Spleen (tissue), 11 donors: ENCODE measurements at regions not wholly inside any gene's neighbourhood (a gene's known extent, or its start where the extent isn't known, plus 50 kb on each side); places are given as distances from the start of the nearest gene placed in this dataset.
A peak's percentile ranks its signal among the peaks of the same experiment; 100 is the strongest.

ENCODE experiments used
- DNase-seq: peaks from one replicate; pipeline ENCODE4 v3.0.0-alpha.2; 2020
- H3K27ac ChIP-seq, 8 donors: fragments of 200-600 bp; sonication (generic) in 7 of 8; 1 replicate in 4 of 8; 2 replicates in 4 of 8; pipeline versions ENCODE4 v1.5.0 to v1.8.0; 2016 to 2021; ENCODE audit warnings: inconsistent platforms in 4 of 8, mild to moderate bottlenecking in 4 of 8, moderate library complexity in 1 of 8
- H3K27me3 ChIP-seq, 7 donors: fragments of 200-600 bp; sonication (generic) in 6 of 7; replicated peaks in 1 of 7; 1 replicate in 4 of 7; 2 replicates in 3 of 7; pipeline versions ENCODE4 v1.5.0 to v1.8.0; 2016 to 2021; ENCODE audit warnings: inconsistent platforms in 3 of 7, mild to moderate bottlenecking in 1 of 7
- H3K36me3 ChIP-seq, 6 donors: fragments of 200-600 bp; sonication (generic) in 5 of 6; 1 replicate in 4 of 6; 2 replicates in 2 of 6; pipeline versions ENCODE4 v1.5.0 to v1.8.0; 2016 to 2021; ENCODE audit warnings: inconsistent platforms in 2 of 6
- H3K4me1 ChIP-seq, 6 donors: fragments of 200-600 bp; sonication (generic) in 5 of 6; 1 replicate in 3 of 6; 2 replicates in 3 of 6; pipeline versions ENCODE4 v1.5.0 to v1.8.0; 2016 to 2021; ENCODE audit warnings: inconsistent platforms in 3 of 6
- H3K4me3 ChIP-seq, 8 donors: fragments of 200-600 bp; sonication (generic) in 7 of 8; 1 replicate in 4 of 8; 2 replicates in 4 of 8; pipeline versions ENCODE4 v1.5.0 to v1.8.0; 2016 to 2021; ENCODE audit warnings: inconsistent platforms in 4 of 8, mild to moderate bottlenecking in 4 of 8, moderate library complexity in 2 of 8
- H3K9me3 ChIP-seq, 8 donors: fragments of 200-600 bp; sonication (generic) in 7 of 8; 1 replicate in 4 of 8; 2 replicates in 4 of 8; pipeline versions ENCODE4 v1.5.0 to v1.8.0; 2016 to 2021; ENCODE audit warnings: inconsistent platforms in 4 of 8
- POLR2A ChIP-seq, 3 donors: fragments of 450-650 bp; IDR thresholded peaks; one replicate each; pipeline ENCODE4 v1.5.1; 2017; ENCODE audit warnings: antibody characterized with exemption in 3 of 3, mild to moderate bottlenecking in 1 of 3
- POLR2AphosphoS5 ChIP-seq, 3 donors: sonication (generic); formaldehyde crosslinking; IDR thresholded peaks; one replicate each; pipeline ENCODE4 v1.5.1; 2017; ENCODE audit warnings: antibody characterized with exemption in 3 of 3
- WGBS, 5 donors: extraction: QIAGEN DNeasy Blood & Tissue Kit in 3 of 5; methylation state at CpG; one replicate each; pipeline versions ENCODE4 v1.1.5 to v1.1.7; 2013 to 2018; 5-methylcytosine and 5-hydroxymethylcytosine counted together
- intact Hi-C: fragments of 100-400 bp; cut with DNase I; formaldehyde crosslinking; loops from one replicate; pipeline ENCODE4 v1.15.0; 2023; ENCODE audit warnings: low total_unique reads
- TF ChIP-seq, protein P1 (sequence below), 11 experiments: fragments of 200-600 bp in 7 of 11; fragments of 450-650 bp in 4 of 11; sonication (generic) in 4 of 11; IDR thresholded peaks in 8 of 11; conservative IDR thresholded peaks in 3 of 11; 1 replicate in 7 of 11; 2 replicates in 4 of 11; pipeline versions ENCODE4 v1.4.0 to v1.8.0; 2016 to 2021; ENCODE audit warnings: antibody characterized with exemption in 11 of 11, inconsistent platforms in 4 of 11, mild to moderate bottlenecking in 1 of 11
- donor health status: healthy with polysubstance abuse.
- donor health status: DM: no; HTN: no; CAD: no; lungs with moderate emphysema.
- donor health status: DM: no; HTN: no; CAD: no.
- donor health status: Bipolar disorder and iron deficiency.
- donor health status: healthy.
- donor health status: DM: no; HTN: no; CAD: no.
- donor health status: DM: yes; HTN: yes; CAD: no.

DNA sequence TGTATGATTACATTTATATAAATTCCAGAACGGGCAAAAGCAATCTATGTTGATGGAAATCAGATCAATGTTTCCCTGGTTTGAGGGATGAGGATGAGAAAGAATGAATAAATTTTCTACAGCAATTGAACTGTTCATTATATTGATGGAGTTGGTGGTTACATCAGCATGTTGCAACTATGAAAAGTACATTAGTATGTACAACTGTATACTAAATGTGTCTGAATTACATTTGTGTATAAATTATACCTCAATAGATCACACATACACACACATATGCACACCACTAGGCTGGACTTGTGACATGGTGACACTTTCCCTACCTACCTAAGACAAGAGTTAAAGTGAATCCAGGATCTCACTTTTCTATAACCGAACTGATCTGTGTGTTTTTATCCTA, 608.0 kb downstream of the CDH11 start:
- no peaks in the 10 kb centered on the region for H3K4me1 ChIP-seq
- intact Hi-C loops, result no loop called here
- 65 to 84% (median 75%) methylated on average over 2 of the region's 2 CpGs for WGBS, 5 donors
- no peak for DNase-seq
- no peaks in the 10 kb centered on the region for H3K27me3 ChIP-seq
- no peak overlapping the region for H3K27ac ChIP-seq
- no peak overlapping the region for H3K4me3 ChIP-seq
- H3K36me3 ChIP-seq, result no peaks in the 10 kb centered on the region
- TF ChIP-seq, protein P1, sequence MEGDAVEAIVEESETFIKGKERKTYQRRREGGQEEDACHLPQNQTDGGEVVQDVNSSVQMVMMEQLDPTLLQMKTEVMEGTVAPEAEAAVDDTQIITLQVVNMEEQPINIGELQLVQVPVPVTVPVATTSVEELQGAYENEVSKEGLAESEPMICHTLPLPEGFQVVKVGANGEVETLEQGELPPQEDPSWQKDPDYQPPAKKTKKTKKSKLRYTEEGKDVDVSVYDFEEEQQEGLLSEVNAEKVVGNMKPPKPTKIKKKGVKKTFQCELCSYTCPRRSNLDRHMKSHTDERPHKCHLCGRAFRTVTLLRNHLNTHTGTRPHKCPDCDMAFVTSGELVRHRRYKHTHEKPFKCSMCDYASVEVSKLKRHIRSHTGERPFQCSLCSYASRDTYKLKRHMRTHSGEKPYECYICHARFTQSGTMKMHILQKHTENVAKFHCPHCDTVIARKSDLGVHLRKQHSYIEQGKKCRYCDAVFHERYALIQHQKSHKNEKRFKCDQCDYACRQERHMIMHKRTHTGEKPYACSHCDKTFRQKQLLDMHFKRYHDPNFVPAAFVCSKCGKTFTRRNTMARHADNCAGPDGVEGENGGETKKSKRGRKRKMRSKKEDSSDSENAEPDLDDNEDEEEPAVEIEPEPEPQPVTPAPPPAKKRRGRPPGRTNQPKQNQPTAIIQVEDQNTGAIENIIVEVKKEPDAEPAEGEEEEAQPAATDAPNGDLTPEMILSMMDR (IDR thresholded peaks at IDR 0.05 in 8 of 11, conservative IDR thresholded peaks at IDR 0.05 in 3 of 11), result no peak
- no peak for TF ChIP-seq POLR2AphosphoS5 (IDR thresholded peaks at IDR 0.05)
- H3K9me3 ChIP-seq, result peaks cover 0 to 12% (median 8%) of the 10 kb centered on the region in 8 donors

DNA sequence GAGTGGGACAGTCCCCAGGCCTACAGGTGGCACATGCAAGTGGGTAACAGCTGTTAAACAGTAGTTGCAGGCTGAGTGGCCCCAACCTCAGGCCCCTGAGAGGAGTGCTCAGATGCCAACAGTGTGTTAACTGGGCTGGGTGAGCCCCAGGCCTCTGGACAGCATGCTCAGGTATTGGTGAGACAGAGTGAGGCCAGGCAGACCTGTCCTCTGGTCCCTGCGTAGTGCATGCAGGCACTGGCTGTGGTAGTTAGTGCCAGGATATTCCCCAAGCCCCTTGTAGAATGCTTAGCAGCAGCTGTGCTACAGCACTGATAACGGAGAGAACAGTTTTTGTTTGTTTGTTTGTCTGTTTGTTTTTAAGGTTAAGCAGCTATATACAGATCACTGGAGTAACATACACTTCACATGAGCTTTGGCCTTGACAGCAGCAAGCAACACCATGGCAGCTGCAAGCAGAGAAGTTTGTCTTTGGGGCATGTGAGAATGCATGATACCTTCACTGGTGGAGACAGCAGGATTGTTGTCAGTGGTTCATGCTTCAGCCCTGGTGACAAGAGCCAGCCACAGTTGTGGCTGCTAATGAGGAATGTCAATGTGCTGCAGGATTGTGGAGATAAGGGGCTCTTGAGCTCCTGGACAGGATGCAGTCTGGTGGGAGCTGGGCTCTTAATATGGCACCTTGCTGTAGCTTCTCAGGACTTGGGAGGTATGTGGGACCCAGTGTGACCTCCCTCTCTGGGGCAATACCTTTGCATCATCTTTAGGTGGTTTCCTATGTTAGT, 614.4 kb downstream of the CDH11 start:
- Histone ChIP-seq H3K9me3 (peaks cover 0 to 34% (median 25%) of the 10 kb centered on the region in 8 donors), H3K27ac (no peak overlapping the region), H3K36me3 (no peaks in the 10 kb centered on the region), H3K4me3 (no peak overlapping the region), H3K4me1 (no peaks in the 10 kb centered on the region), H3K27me3 (no peaks in the 10 kb centered on the region)
- intact Hi-C loops, result no loop called here
- DNase-seq, result peak; percentile 58
- TF ChIP-seq, protein P1 (IDR thresholded peaks at IDR 0.05 in 8 of 11, conservative IDR thresholded peaks at IDR 0.05 in 3 of 11), result no peak
- TF ChIP-seq POLR2A (IDR thresholded peaks at IDR 0.05), result no peak
- no peak for TF ChIP-seq POLR2AphosphoS5 (IDR thresholded peaks at IDR 0.05)
- WGBS, 5 donors, result 71 to 95% (median 83%) methylated on average over 2 of the region's 2 CpGs

DNA sequence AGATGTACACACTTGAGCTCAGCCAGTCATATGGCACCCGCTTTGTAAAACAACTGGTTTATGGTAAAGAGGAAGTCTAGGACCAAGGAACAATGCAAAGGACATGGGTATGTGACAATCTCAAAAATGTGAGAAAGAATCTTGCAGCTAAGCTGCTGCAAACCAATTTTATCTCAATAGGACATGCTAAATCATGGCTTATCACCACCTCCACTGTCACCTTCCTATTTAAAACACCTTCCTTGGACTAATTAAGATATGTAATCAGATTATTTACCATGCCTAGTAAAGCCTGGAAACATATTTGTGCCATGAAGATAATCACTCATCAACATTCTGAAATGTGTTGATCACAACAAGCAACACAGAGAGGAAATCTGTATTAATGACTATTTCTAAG, 622.7 kb downstream of the CDH11 start:
- Histone ChIP-seq H3K4me3 (no peak overlapping the region), H3K36me3 (no peaks in the 10 kb centered on the region), H3K4me1 (no peaks in the 10 kb centered on the region), H3K27ac (no peak overlapping the region), H3K27me3 (no peaks in the 10 kb centered on the region), H3K9me3 (peaks cover 0 to 4% (median 0%) of the 10 kb centered on the region in 8 donors)
- no peak for DNase-seq
- TF ChIP-seq POLR2A (IDR thresholded peaks at IDR 0.05) (no peak), POLR2AphosphoS5 (IDR thresholded peaks at IDR 0.05) (no peak)
- TF ChIP-seq, protein P1 (IDR thresholded peaks at IDR 0.05 in 8 of 11, conservative IDR thresholded peaks at IDR 0.05 in 3 of 11), result no peak
- WGBS, 5 donors, result 86 to 97% (median 89%) methylated on average over 1 of the region's 1 CpG
- intact Hi-C loops, result no loop called here

DNA sequence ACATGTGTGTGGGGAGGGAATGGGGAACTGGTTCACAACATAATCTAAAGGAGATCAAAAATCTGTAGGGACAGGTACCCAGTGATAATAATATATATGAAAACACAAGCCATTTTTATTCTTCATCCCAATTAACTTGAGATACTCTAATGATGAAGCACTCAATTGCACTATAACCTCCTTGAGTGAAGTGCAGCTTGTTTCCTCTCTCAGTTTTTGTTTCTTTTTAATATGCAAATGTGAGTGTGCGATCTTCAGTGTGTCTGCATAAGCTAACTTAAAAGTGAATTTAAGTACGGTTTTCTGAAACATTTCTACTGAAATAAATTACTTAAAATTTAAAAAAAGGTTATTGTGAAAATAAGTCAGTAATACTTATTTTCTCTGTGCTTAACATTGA, 623.5 kb downstream of the CDH11 start:
- TF ChIP-seq, protein P1 (IDR thresholded peaks at IDR 0.05 in 8 of 11, conservative IDR thresholded peaks at IDR 0.05 in 3 of 11), result no peak
- TF ChIP-seq POLR2AphosphoS5 (IDR thresholded peaks at IDR 0.05), result no peak
- no peak for TF ChIP-seq POLR2A (IDR thresholded peaks at IDR 0.05)
- Histone ChIP-seq H3K9me3 (peaks cover 0 to 1% (median 0%) of the 10 kb centered on the region in 8 donors), H3K27ac (no peak overlapping the region), H3K4me3 (no peak overlapping the region), H3K36me3 (no peaks in the 10 kb centered on the region), H3K27me3 (no peaks in the 10 kb centered on the region), H3K4me1 (no peaks in the 10 kb centered on the region)
- WGBS, 5 donors, result 77 to 85% (median 81%) methylated on average over 2 of the region's 2 CpGs
- DNase-seq, result no peak
- intact Hi-C loops, result no loop called here
